ENCODE measurements at regions not wholly inside any gene's neighbourhood (a gene's known extent, or its start where the extent isn't known, plus 50 kb on each side); places are given as distances from the start of the nearest gene placed in this dataset.

GRCh38 chr19:56927294-56927693 lies 86.8 kb upstream of the PEG3 start:
- no peaks in the 10 kb centered on the region for H4K20me1 ChIP-seq (ENCODE audit: insufficient read depth, low read length)
- H3K4me2 ChIP-seq (ENCODE audit: low read length): no peak overlapping the region
- H3K9ac ChIP-seq (ENCODE audit: low read length): no peak overlapping the region
- H3K27me3 ChIP-seq (ENCODE audit: low read depth, low read length): no peaks in the 10 kb centered on the region
- H2AFZ ChIP-seq (ENCODE audit: low read depth, low read length): no peak overlapping the region
- no peak overlapping the region for H3K27ac ChIP-seq (ENCODE audit: low read length)
- H3K9me3 ChIP-seq (ENCODE audit: insufficient read depth, low read length): 0 out of 2 replicates have a peak, but pooled peaks cover 11% of the 10 kb centered on the region
- TF ChIP-seq EZH2phosphoT487 (IDR thresholded peaks at IDR 0.05; ENCODE audit: low read depth): no peak
- TF ChIP-seq, protein P1, sequence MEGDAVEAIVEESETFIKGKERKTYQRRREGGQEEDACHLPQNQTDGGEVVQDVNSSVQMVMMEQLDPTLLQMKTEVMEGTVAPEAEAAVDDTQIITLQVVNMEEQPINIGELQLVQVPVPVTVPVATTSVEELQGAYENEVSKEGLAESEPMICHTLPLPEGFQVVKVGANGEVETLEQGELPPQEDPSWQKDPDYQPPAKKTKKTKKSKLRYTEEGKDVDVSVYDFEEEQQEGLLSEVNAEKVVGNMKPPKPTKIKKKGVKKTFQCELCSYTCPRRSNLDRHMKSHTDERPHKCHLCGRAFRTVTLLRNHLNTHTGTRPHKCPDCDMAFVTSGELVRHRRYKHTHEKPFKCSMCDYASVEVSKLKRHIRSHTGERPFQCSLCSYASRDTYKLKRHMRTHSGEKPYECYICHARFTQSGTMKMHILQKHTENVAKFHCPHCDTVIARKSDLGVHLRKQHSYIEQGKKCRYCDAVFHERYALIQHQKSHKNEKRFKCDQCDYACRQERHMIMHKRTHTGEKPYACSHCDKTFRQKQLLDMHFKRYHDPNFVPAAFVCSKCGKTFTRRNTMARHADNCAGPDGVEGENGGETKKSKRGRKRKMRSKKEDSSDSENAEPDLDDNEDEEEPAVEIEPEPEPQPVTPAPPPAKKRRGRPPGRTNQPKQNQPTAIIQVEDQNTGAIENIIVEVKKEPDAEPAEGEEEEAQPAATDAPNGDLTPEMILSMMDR (IDR thresholded peaks at IDR 0.05; ENCODE audit: low read depth, low read length): no peak
- H3K4me1 ChIP-seq (ENCODE audit: low read length): no peaks in the 10 kb centered on the region
- H3K79me2 ChIP-seq (ENCODE audit: low read length): no peaks in the 10 kb centered on the region
- H3K4me3 ChIP-seq (ENCODE audit: low read length): no peak overlapping the region
- no peaks in the 10 kb centered on the region for H3K36me3 ChIP-seq (replicated peaks; ENCODE audit: low read depth, low read length)

DNA sequence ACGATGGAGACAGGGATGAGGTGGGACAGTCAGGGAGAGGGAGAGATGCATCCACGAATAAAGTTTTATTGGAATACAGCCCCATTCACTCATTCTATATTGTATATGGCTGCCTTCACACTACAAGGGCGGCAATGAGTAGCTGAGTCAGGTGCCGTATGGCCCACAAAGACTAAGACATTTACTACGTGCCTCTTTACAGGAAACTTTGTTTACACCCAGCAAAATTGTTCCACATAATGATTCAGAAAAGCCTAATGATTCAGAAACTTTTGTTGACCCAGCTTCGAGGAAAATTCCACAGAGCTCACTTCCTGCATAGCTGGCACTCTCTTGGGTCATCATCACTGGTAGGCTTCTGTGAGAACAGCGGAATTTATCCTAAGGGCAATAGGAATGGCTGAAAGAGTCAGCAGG lies 87.3 kb upstream of the PEG3 start:
- H3K27ac ChIP-seq (ENCODE audit: low read length): no peak overlapping the region
- no peak overlapping the region for H3K4me2 ChIP-seq (ENCODE audit: low read length)
- no peak overlapping the region for H2AFZ ChIP-seq (ENCODE audit: low read depth, low read length)
- TF ChIP-seq EZH2phosphoT487 (IDR thresholded peaks at IDR 0.05; ENCODE audit: low read depth): no peak
- TF ChIP-seq, protein P1 (IDR thresholded peaks at IDR 0.05; ENCODE audit: low read depth, low read length): no peak
- no peaks in the 10 kb centered on the region for H3K27me3 ChIP-seq (ENCODE audit: low read depth, low read length)
- no peaks in the 10 kb centered on the region for H3K36me3 ChIP-seq (replicated peaks; ENCODE audit: low read depth, low read length)
- H3K4me3 ChIP-seq (ENCODE audit: low read length): no peak overlapping the region
- H3K4me1 ChIP-seq (ENCODE audit: low read length): no peaks in the 10 kb centered on the region
- no peaks in the 10 kb centered on the region for H3K79me2 ChIP-seq (ENCODE audit: low read length)
- no peak overlapping the region for H3K9ac ChIP-seq (ENCODE audit: low read length)
- H3K9me3 ChIP-seq (ENCODE audit: insufficient read depth, low read length): 0 out of 2 replicates have a peak, but pooled peaks cover 11% of the 10 kb centered on the region
- H4K20me1 ChIP-seq (ENCODE audit: insufficient read depth, low read length): no peaks in the 10 kb centered on the region

GRCh38 chr19:56930647-56931535 lies 90.4 kb upstream of the PEG3 start:
- TF ChIP-seq, protein P1 (IDR thresholded peaks at IDR 0.05; ENCODE audit: low read depth, low read length): no peak
- TF ChIP-seq EZH2phosphoT487 (IDR thresholded peaks at IDR 0.05; ENCODE audit: low read depth): no peak
- 0 out of 2 replicates have a peak, but pooled peaks cover 11% of the 10 kb centered on the region for H3K9me3 ChIP-seq (ENCODE audit: insufficient read depth, low read length)

GRCh38 chr19:56933014-56933705 lies 92.6 kb upstream of the PEG3 start:
- Histone ChIP-seq H3K9ac (ENCODE audit: low read length) (no peak overlapping the region), H2AFZ (ENCODE audit: low read depth, low read length) (no peak overlapping the region), H3K4me2 (ENCODE audit: low read length) (no peak overlapping the region), H3K9me3 (ENCODE audit: insufficient read depth, low read length) (0 out of 2 replicates have a peak, but pooled peaks cover 12% of the 10 kb centered on the region), H4K20me1 (ENCODE audit: insufficient read depth, low read length) (no peaks in the 10 kb centered on the region), H3K27me3 (ENCODE audit: low read depth, low read length) (no peaks in the 10 kb centered on the region), H3K27ac (ENCODE audit: low read length) (no peak overlapping the region), H3K79me2 (ENCODE audit: low read length) (no peaks in the 10 kb centered on the region), H3K36me3 (replicated peaks; ENCODE audit: low read depth, low read length) (no peaks in the 10 kb centered on the region), H3K4me1 (ENCODE audit: low read length) (no peaks in the 10 kb centered on the region), H3K4me3 (ENCODE audit: low read length) (no peak overlapping the region)
- TF ChIP-seq, protein P1 (IDR thresholded peaks at IDR 0.05; ENCODE audit: low read depth, low read length): no peak
- no peak for TF ChIP-seq EZH2phosphoT487 (IDR thresholded peaks at IDR 0.05; ENCODE audit: low read depth)

More at GRCh38 chr19:56930647-56931535, 90.4 kb upstream of the PEG3 start:
- no peaks in the 10 kb centered on the region for H4K20me1 ChIP-seq (ENCODE audit: insufficient read depth, low read length)
- no peaks in the 10 kb centered on the region for H3K27me3 ChIP-seq (ENCODE audit: low read depth, low read length)
- H3K4me3 ChIP-seq (ENCODE audit: low read length): no peak overlapping the region
- H3K36me3 ChIP-seq (replicated peaks; ENCODE audit: low read depth, low read length): no peaks in the 10 kb centered on the region
- H3K4me2 ChIP-seq (ENCODE audit: low read length): no peak overlapping the region
- H3K27ac ChIP-seq (ENCODE audit: low read length): no peak overlapping the region
- H3K79me2 ChIP-seq (ENCODE audit: low read length): no peaks in the 10 kb centered on the region
- H3K9ac ChIP-seq (ENCODE audit: low read length): no peak overlapping the region
- H3K4me1 ChIP-seq (ENCODE audit: low read length): no peaks in the 10 kb centered on the region
- H2AFZ ChIP-seq (ENCODE audit: low read depth, low read length): no peak overlapping the region
